Kidney epithelial cell (primary cell): ENCODE measurements at regions not wholly inside any gene's neighbourhood (a gene's known extent, or its start where the extent isn't known, plus 50 kb on each side); places are given as distances from the start of the nearest gene placed in this dataset.

Source experiments
- DNase-seq: peaks from one replicate; pipeline ENCODE4 v3.0.0-alpha.2; 2010; ENCODE audit warnings: low read depth
- H3K27me3 ChIP-seq: 2 replicates; pipeline ENCODE4 v1.6.0; 2011; ENCODE audit warnings: low read length; ENCODE audit not compliant: control insufficient read depth, insufficient read depth
- H3K36me3 ChIP-seq: 2 replicates; pipeline ENCODE4 v1.5.1; 2011; ENCODE audit warnings: low read length; ENCODE audit not compliant: control insufficient read depth, insufficient read depth
- H3K4me3 ChIP-seq: 2 replicates; pipeline ENCODE4 v1.5.1; 2011; ENCODE audit warnings: low read depth, mild to moderate bottlenecking, control low read depth, low read length
- CTCF ChIP-seq: IDR thresholded peaks from 2 replicates; pipeline ENCODE4 v1.5.1; 2011; ENCODE audit warnings: mild to moderate bottlenecking, moderate library complexity, low read length, control low read depth, inconsistent platforms; ENCODE audit not compliant: insufficient read depth, poor library complexity, severe bottlenecking

DNA sequence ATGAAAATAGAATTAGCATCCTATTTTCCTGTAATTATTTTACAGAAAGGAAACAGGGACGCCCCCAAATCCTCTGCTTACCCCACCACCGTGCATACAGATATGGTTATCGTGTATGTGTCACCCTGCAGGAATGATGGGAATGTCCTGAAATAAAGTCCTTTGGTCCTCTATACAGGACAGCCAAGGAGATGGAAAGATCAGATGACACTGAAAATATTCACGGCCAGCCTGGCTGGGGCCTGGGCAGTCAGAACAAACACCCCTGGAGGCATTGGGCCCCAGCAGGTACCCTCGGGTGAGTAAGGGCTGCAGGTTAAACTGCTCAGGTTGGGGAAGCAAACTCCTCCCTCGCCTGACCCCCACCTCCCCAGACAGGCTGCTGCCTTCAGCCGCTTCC, 368.0 kb downstream of the FOXL1 start:
- no peak for DNase-seq
- Histone ChIP-seq H3K4me3 (no peak overlapping the region), H3K27me3 (no peaks in the 10 kb centered on the region), H3K36me3 (no peaks in the 10 kb centered on the region)
- TF ChIP-seq CTCF, result no peak

DNA sequence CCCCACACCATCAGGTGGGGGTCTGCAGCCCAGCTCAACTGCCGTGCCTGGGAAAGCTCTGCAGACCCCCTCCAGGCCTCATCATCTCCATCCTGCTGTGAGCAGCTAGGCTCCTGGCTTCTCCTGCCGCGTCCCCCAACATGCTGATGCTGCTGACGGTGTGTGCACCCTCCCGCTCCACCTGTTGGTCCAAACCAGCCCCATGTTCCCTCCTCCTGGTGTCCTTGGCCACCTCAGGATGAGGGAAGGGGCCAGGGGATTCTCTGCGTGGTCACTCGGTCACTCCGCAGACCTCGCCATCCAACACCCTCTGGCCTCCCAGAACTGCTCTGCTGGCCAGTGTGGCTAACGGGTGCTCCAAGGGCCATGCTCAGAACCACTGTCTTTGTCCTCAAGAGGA, 368.6 kb downstream of the FOXL1 start:
- H3K4me3 ChIP-seq, result no peak overlapping the region
- no peak for DNase-seq
- no peaks in the 10 kb centered on the region for H3K27me3 ChIP-seq
- TF ChIP-seq CTCF, result no peak
- H3K36me3 ChIP-seq, result no peaks in the 10 kb centered on the region

GRCh38 chr16:86948046-86948445, 369.1 kb downstream of the C16orf95 start:
- no peak for TF ChIP-seq CTCF
- Histone ChIP-seq H3K4me3 (no peak overlapping the region), H3K27me3 (no peaks in the 10 kb centered on the region), H3K36me3 (no peaks in the 10 kb centered on the region)
- no peak for DNase-seq

DNA sequence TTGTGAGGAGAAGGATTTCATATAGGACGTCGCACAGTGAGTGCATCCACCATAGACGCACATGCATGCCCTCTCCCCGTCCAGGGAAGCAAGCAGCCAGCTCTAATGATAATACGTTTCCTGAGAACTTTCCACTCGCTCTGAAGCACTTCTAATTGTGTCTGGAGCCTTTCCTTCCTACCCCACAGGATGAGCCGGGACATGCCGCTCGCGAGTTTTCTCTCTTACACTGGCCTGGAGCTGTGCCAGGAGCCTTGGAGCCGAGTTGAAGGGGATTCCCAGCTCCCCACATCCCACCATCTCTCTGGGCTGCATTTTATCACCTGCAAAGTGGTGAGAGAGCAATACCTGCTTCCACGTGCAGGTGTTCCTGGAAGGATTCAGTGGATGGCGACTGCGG, 368.1 kb downstream of the C16orf95 start:
- Histone ChIP-seq H3K36me3 (no peaks in the 10 kb centered on the region), H3K4me3 (no peak overlapping the region), H3K27me3 (no peaks in the 10 kb centered on the region)
- DNase-seq, result no peak
- no peak for TF ChIP-seq CTCF

GRCh38 chr16:86949630-86950029, 367.6 kb downstream of the C16orf95 start:
- Histone ChIP-seq H3K36me3 (no peaks in the 10 kb centered on the region), H3K4me3 (no peak overlapping the region), H3K27me3 (no peaks in the 10 kb centered on the region)
- no peak for TF ChIP-seq CTCF
- no peak for DNase-seq

- TF ChIP-seq CTCF, result no peak
- no peak for DNase-seq
- H3K36me3 ChIP-seq, result no peaks in the 10 kb centered on the region
- H3K4me3 ChIP-seq, result no peak overlapping the region
- no peaks in the 10 kb centered on the region for H3K27me3 ChIP-seq
Measured at GRCh38 chr16:86951041-86951822, 366.0 kb downstream of the C16orf95 start.
